HCEC 1CT (cell line): ENCODE measurements at regions not wholly inside any gene's neighbourhood (a gene's known extent, or its start where the extent isn't known, plus 50 kb on each side); places are given as distances from the start of the nearest gene placed in this dataset.

Experiments used
- DNase-seq: peaks from one replicate; pipeline ENCODE4 v3.0.0-alpha.2; 2017

GRCh38 chr3:170780471-170780870, 89.5 kb downstream of the RPL22L1 start:
- DNase-seq = no peak

- no peak for DNase-seq
These were observed 91.5 kb downstream of the RPL22L1 start for GRCh38 chr3:170778240-170779217.

- no peak for DNase-seq
These were observed 92.5 kb downstream of the RPL22L1 start for GRCh38 chr3:170777564-170777926.

DNA sequence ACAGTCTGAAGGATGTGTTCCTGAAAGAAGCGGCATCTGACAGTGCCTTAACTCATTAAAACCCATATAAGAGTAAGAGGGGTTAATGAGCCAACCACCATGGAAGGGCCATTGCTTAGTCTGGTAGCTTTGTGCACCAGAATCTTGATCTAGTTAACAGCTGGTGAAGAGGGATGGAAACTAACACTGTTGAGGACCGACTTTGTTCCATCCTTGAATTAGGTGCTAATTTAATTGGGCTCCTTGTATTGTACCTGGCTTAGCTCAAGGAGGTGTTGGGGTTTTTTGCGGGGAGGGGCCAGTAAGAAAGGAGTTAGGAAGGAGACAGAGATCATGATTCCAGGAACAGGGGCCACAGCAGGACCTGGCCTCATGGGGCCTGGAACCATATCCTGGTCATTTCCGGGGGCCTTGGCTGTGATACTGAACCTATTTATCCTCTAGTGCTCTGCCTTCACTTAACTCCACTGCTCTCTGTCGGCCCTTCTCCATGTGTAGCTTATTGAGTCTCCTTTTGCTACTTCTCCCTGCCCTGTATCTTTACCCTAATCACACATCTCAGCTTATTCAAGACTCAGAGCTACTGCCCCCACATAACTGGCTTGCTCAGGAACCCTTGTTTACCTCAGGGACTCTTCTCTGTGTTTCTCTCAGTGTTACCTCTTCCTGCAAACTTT, 93.0 kb downstream of the RPL22L1 start:
- no peak for DNase-seq

GRCh38 chr3:170773682-170774425, 96.1 kb downstream of the RPL22L1 start:
- no peak for DNase-seq

- no peak for DNase-seq
These were observed 97.8 kb downstream of the RPL22L1 start for GRCh38 chr3:170772175-170772574.

DNA sequence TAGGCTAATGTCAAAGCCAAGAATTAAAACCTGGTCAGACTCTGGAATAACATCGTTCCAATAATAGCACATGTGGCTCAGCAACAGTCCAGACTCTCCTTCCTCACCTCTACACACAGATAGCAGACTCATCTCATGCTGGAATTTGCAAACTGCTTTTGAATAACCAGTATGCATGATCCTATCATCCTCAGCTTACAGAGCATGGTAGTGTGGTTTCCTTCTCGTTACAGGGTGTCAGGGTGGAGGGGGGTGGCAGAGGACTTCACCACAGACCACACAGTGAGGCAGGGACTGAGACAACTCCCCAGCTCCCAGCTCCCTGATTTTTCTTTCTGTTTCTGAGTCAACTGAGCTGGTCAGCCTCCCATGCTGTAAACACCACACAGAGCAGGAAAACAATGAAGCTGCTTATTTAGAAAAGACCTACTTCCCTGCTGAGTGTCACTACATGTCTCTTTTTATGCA, 101.6 kb downstream of the RPL22L1 start:
- no peak for DNase-seq

DNA sequence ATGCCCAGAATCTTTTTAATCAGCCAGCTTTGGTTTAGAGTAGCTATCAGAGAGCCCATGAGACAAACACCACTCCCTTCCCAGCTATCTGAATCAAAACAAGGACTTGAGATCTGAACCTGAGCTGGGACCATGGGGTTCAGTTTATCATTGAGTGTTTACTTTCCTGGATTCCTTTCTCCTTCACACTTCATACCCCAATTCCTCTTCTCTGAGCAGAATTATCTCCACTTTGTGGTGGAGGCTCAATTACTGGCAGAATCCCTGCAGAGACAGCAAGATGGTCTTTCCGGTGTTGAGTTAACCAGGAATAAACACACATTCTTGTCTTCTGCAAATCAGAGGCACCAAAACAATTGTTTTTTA, 102.4 kb downstream of the RPL22L1 start:
- no peak for DNase-seq

DNA sequence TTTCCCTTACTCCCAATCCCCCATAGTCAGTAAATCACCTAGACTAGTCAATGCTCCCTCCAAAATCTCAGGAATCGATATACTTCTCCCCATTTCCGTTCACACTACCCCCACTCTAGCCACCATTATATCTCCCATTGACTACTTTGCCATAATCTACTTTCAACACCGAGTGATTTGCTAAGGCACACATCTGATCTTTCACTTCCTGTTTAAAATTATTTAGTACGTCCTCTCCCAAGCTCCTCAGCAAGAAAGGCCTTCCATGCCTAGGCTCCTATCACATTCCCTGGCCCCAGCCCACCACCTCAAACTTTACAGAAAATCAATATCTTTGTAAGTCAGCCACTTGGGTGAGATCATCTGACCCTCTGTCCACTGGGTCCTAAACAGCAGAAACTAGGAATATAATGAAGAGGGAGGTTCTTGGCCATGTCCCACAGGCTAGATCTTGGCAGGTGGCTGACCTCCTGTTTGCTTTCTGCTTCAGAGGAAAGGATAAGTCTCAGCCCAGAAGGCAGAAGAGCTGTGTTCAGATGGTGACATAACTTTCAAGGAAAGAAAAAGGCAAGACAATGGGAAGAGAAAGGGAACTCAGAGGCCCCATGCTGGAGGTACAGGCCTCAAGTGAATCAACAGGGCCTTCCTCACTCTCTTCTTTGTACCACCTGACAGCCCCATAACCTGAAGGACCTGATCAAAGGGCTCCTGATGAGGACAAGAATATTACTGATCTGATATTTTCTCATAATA, 103.0 kb downstream of the RPL22L1 start:
- no peak for DNase-seq

DNA sequence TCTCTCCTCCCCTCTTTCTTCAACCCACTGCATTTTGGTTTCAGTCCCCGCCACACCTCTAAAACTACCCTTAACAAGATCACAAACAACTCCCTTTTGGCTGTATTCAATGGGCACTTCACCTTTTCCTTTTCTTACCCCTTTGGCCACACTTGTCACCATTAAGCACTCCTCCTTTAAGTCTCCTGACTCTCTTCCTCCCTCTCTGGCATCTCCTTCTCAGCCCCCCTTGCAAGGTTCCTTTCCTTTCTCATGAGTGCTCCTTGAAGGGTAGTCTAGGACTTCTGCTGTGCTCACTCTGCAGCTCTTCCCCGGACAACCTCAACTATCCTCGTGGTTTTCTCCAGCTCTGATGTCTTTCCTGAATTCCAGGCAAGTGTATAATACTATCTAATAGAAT, 103.7 kb downstream of the RPL22L1 start:
- no peak for DNase-seq

- DNase-seq = peak; percentile 22
These were observed 104.4 kb downstream of the RPL22L1 start for GRCh38 chr3:170765419-170766078.

GRCh38 chr3:170764017-170764416, 106.0 kb downstream of the RPL22L1 start:
- DNase-seq = no peak

- no peak for DNase-seq
These were observed 107.9 kb downstream of the RPL22L1 start for GRCh38 chr3:170762064-170762463.

DNA sequence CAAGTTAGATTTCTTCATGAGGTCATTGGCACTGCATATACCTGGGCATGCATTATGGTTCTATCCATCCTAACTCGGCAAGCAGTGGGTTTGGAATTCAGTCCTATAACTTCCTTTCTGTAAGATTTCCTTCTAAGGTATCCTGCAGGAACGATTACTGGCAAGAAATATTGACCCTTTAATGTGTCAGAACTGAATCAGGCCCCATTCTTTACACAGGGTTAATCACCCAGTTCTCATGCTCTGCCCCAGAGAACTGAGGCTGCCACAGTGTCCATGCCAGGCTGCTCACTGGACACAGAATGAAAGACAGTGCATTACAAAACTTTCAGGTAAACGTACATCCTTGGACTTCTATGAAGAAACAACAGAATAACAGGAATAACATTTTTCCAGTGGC, 108.9 kb downstream of the RPL22L1 start:
- DNase-seq = no peak

- DNase-seq = no peak
These were observed 109.8 kb downstream of the RPL22L1 start for GRCh38 chr3:170760174-170760526.

- no peak for DNase-seq
These were observed 110.4 kb downstream of the RPL22L1 start for GRCh38 chr3:170759511-170760173.

DNA sequence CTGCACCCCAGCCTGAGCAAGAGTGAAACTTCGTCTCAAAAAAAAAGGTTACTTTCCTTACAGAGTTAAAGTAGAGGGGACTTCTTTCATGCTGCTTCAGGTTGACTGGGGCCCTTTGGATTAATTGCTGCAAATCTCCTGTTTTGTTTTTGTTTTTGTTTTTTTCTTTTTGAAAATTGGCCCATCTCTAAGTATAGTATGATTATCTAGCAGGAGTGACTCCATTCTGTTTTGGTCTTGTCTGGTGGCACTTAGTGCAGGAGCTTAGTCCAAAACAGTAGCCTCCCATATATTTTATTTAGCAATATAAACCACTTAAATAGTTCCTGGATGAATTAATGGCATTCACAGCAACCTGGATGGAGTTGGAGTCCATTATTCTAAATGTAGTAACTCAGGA, 113.0 kb downstream of the RPL22L1 start:
- DNase-seq = no peak

DNA sequence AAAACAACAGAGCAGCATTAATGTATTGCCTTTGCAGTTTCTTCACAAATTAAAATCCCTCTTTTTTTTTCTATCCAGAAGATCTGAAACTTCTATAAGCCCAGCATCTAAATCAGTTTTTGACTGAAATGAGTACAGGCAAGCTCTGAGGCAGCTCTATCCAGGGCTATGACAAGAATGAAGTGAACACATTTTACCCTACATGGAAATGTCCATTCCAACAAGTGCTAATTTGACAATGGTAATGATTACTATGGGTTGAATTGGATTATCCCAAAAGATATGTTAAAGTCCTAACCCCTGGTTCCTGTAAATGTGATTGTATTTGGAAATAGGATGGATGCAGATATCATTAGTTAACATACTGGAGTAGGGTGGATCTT, 115.7 kb downstream of the RPL22L1 start:
- no peak for DNase-seq

DNA sequence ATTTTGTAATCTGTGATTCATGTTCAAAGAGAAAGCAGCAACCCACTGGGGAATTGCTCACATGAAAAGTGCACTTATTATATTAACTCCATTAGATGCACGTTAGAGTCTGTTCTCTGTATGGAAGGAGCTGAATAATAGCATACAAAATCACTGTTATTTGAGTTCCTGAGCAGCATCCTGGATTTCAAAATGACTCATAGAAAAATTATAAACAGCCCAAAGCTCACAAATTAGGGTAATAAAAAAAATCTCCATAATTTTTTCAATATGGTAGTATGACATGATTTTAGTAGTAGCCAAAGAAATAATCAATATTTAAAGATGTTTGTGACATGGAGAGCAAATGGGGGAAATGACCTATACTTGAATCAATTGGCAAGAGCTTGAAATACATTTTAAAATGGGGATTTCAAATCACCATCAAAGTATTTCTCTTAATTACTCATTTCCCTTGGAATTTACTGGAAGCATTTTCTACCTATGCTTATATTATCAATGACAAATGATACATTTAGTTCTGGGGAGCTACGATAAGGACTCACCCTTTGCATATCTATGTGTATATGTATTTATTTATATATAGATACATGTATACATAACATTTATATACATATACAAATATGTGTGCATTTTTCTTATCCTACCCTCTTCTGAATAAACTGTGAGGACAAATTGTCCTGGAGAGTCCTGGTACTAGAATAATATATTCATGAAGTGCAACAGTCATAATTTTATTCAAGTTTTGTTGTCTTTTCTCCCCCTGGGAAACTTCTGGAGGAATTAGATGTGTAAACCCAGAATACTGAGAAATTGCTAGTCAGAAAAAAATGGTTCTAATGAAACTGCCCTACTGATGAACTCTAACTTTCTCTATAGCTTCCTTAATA, 116.3 kb downstream of the RPL22L1 start:
- peak; percentile 80 for DNase-seq

- DNase-seq = peak; percentile 30
These were observed 117.3 kb downstream of the RPL22L1 start for GRCh38 chr3:170752571-170753155.
